WERI-Rb-1 (cell line): ENCODE measurements at regions not wholly inside any gene's neighbourhood (a gene's known extent, or its start where the extent isn't known, plus 50 kb on each side); places are given as distances from the start of the nearest gene placed in this dataset.

Source experiments
- DNase-seq: peaks from one replicate; pipeline ENCODE4 v3.0.0-alpha.2; 2020
- H3K27ac ChIP-seq: fragments of 250-450 bp; sonication (Bioruptor Pico); 2 replicates; pipeline ENCODE4 v1.5.1; 2020; ENCODE audit warnings: mild to moderate bottlenecking, moderate library complexity
- H3K27me3 ChIP-seq: fragments of 250-450 bp; sonication (Bioruptor Pico); 2 replicates; pipeline ENCODE4 v1.5.1; 2021; ENCODE audit warnings: mild to moderate bottlenecking, low read depth, moderate library complexity; ENCODE audit not compliant: insufficient read depth, severe bottlenecking
- H3K36me3 ChIP-seq: fragments of 250-450 bp; sonication (Bioruptor Pico); 2 replicates; pipeline ENCODE4 v1.5.1; 2020; ENCODE audit warnings: mild to moderate bottlenecking, moderate library complexity
- H3K4me3 ChIP-seq: 2 replicates; pipeline ENCODE4 v1.5.1; 2011; ENCODE audit warnings: low read depth, mild to moderate bottlenecking, control low read depth, low read length
- H3K9me3 ChIP-seq: fragments of 250-450 bp; sonication (Bioruptor Pico); 2 replicates; pipeline ENCODE4 v1.5.1; 2021; ENCODE audit warnings: mild to moderate bottlenecking, moderate library complexity; ENCODE audit not compliant: severe bottlenecking
- CTCF ChIP-seq: IDR thresholded peaks from 2 replicates; pipeline ENCODE4 v1.5.1; 2011; ENCODE audit warnings: low read depth, mild to moderate bottlenecking, control low read depth, inconsistent platforms, low read length

GRCh38 chrX:26871967-26872366 lies 591.2 kb downstream of the PPP4R3C start:
- no peak overlapping the region for H3K27ac ChIP-seq
- no peak for TF ChIP-seq CTCF
- no peaks in the 10 kb centered on the region for H3K9me3 ChIP-seq
- no peaks in the 10 kb centered on the region for H3K36me3 ChIP-seq
- DNase-seq = no peak
- no peaks in the 10 kb centered on the region for H3K27me3 ChIP-seq
- no peak overlapping the region for H3K4me3 ChIP-seq

- H3K27ac ChIP-seq = no peak overlapping the region
- peak; percentile 37; the same call in 1 of the 2 replicates for TF ChIP-seq CTCF
- H3K36me3 ChIP-seq = no peaks in the 10 kb centered on the region
- H3K4me3 ChIP-seq = no peak overlapping the region
- no peaks in the 10 kb centered on the region for H3K9me3 ChIP-seq
- H3K27me3 ChIP-seq = no peaks in the 10 kb centered on the region
- peak; percentile 19 for DNase-seq
Observed at GRCh38 chrX:26851981-26852380, 611.2 kb downstream of the PPP4R3C start.

GRCh38 chrX:26848511-26848910 lies 614.6 kb downstream of the PPP4R3C start:
- H3K36me3 ChIP-seq = no peaks in the 10 kb centered on the region
- no peak for TF ChIP-seq CTCF
- no peak overlapping the region for H3K4me3 ChIP-seq
- H3K9me3 ChIP-seq = no peaks in the 10 kb centered on the region
- H3K27ac ChIP-seq = no peak overlapping the region
- no peak for DNase-seq
- H3K27me3 ChIP-seq = no peaks in the 10 kb centered on the region

- TF ChIP-seq CTCF = no peak
- H3K4me3 ChIP-seq = no peak overlapping the region
- no peak for DNase-seq
- H3K27me3 ChIP-seq = no peaks in the 10 kb centered on the region
- no peaks in the 10 kb centered on the region for H3K9me3 ChIP-seq
- no peak overlapping the region for H3K27ac ChIP-seq
- H3K36me3 ChIP-seq = no peaks in the 10 kb centered on the region
Observed at GRCh38 chrX:26845056-26845455, 618.1 kb downstream of the PPP4R3C start.

GRCh38 chrX:26822448-26822847 lies 606.5 kb downstream of the MAGEB5 start:
- 0 out of 2 replicates have a peak, but pooled peaks have one; percentile 25 for TF ChIP-seq CTCF
- DNase-seq = no peak
- no peaks in the 10 kb centered on the region for H3K27me3 ChIP-seq
- H3K4me3 ChIP-seq = no peak overlapping the region
- no peak overlapping the region for H3K27ac ChIP-seq
- H3K9me3 ChIP-seq = no peaks in the 10 kb centered on the region
- no peaks in the 10 kb centered on the region for H3K36me3 ChIP-seq

- Histone ChIP-seq H3K27ac (no peak overlapping the region), H3K4me3 (no peak overlapping the region), H3K36me3 (no peaks in the 10 kb centered on the region), H3K9me3 (no peaks in the 10 kb centered on the region), H3K27me3 (no peaks in the 10 kb centered on the region)
- no peak for TF ChIP-seq CTCF
- DNase-seq = no peak
Observed at GRCh38 chrX:26789751-26790150, 573.8 kb downstream of the MAGEB5 start.
